ENCODE measurements at regions not wholly inside any gene's neighbourhood (a gene's known extent, or its start where the extent isn't known, plus 50 kb on each side); places are given as distances from the start of the nearest gene placed in this dataset.

DNA sequence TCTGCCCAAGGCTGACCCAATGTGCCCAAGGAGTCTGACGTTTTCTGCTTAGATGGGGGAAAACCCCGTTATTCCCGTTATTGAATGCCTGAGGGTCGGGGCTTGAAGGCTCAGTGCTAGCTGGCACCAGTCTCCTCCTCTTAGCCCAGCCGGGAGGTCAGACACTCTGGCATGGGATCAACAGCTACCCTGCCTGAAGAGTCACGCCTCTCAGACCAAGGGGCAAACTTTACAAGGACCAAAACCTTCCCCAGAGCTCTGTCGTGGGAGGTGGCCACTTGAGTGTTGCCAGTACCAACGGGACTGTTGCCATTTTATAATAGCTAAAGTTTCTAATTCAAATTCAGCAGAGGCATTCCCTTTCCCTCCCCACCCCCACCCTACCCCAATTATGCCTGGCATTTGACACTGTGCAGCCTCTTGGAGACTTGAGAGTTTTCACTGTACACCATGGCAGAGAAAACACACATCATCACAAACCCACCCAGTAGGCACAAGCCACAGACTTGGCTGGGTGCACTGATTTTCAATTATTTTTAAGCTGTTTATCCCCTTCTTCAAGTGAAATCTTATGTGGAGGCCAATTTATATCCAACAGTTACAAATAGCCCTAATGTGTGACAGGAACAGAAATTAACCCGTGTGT is 137.5 kb upstream of the SYT13 start:
- TF ChIP-seq POLR2A (IDR thresholded peaks at IDR 0.05; ENCODE audit: low read depth, low read length) (no peak), FOS (IDR thresholded peaks at IDR 0.05; ENCODE audit: borderline replicate concordance, insufficient read depth, low read length) (no peak)
- TF ChIP-seq, protein P1, sequence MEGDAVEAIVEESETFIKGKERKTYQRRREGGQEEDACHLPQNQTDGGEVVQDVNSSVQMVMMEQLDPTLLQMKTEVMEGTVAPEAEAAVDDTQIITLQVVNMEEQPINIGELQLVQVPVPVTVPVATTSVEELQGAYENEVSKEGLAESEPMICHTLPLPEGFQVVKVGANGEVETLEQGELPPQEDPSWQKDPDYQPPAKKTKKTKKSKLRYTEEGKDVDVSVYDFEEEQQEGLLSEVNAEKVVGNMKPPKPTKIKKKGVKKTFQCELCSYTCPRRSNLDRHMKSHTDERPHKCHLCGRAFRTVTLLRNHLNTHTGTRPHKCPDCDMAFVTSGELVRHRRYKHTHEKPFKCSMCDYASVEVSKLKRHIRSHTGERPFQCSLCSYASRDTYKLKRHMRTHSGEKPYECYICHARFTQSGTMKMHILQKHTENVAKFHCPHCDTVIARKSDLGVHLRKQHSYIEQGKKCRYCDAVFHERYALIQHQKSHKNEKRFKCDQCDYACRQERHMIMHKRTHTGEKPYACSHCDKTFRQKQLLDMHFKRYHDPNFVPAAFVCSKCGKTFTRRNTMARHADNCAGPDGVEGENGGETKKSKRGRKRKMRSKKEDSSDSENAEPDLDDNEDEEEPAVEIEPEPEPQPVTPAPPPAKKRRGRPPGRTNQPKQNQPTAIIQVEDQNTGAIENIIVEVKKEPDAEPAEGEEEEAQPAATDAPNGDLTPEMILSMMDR (IDR thresholded peaks at IDR 0.05; ENCODE audit: extremely low read depth in 1 of 2, insufficient read depth in 1 of 2, low read depth in 1 of 2, low read length in 2 of 2) = no peak
- TF ChIP-seq, protein P2, sequence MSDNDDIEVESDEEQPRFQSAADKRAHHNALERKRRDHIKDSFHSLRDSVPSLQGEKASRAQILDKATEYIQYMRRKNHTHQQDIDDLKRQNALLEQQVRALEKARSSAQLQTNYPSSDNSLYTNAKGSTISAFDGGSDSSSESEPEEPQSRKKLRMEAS (IDR thresholded peaks at IDR 0.05; ENCODE audit: insufficient read depth, insufficient read length) = no peak

Measured in endothelial cell of umbilical vein (primary cell).